ENCODE measurements at regions not wholly inside any gene's neighbourhood (a gene's known extent, or its start where the extent isn't known, plus 50 kb on each side); places are given as distances from the start of the nearest gene placed in this dataset.

DNA sequence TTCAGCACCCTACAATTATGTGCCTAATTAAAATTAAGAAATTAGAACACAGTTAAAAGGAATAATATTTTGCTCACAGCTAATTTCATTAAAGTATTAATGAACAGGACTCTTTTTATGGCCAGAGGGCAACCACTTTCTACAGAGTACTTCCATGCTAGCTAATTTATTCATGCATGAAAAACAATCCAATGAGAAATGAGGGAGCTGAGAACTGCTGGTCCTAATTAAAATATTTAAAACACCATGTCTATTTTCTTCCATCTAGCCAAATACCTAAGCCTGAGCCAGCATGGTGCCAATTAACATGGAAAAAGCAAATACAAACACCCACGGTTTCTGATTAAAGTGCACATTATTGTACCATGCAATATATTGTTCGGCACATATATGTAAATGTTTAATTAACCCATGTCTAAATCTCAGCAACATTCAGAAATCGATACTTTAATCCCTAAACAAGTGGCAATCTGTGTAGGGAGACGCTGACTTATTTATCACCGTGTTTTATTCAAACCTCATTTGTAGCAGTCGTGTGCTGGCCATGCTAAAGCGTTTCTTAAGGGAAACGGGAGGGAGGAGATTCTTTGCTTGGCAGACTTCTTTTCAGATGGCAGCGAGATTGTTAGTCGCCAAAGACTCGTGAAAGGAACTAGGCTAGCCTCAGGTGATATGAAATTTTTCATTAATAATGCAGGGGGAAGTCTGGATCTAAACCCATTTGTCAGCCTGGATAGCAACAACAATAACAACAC lies 193.5 kb downstream of the ANXA2 start:
- Histone ChIP-seq H3K4me3 (ENCODE audit: low read depth, low read length) (no peak overlapping the region), H3K36me3 (ENCODE audit: insufficient read depth, low read length) (no peaks in the 10 kb centered on the region), H2AFZ (ENCODE audit: low read length, unreplicated experiment) (no peak overlapping the region), H3K27ac (ENCODE audit: low read depth, low read length) (no peak overlapping the region), H3K4me1 (ENCODE audit: control insufficient read depth, insufficient read depth, low read length, unreplicated experiment) (no peaks in the 10 kb centered on the region), H3K27me3 (ENCODE audit: insufficient read depth, low read length) (peaks cover 98% of the 10 kb centered on the region), H3K79me2 (ENCODE audit: control insufficient read depth, insufficient read depth, low read length, unreplicated experiment) (no peaks in the 10 kb centered on the region)

GRCh38 chr15:60208709-60209108 lies 189.1 kb downstream of the ANXA2 start:
- Histone ChIP-seq H3K27ac (ENCODE audit: low read depth, low read length) (no peak overlapping the region), H3K27me3 (ENCODE audit: insufficient read depth, low read length) (peaks cover 94% of the 10 kb centered on the region), H2AFZ (ENCODE audit: low read length, unreplicated experiment) (no peak overlapping the region), H3K36me3 (ENCODE audit: insufficient read depth, low read length) (no peaks in the 10 kb centered on the region), H3K4me3 (ENCODE audit: low read depth, low read length) (no peak overlapping the region), H3K79me2 (ENCODE audit: control insufficient read depth, insufficient read depth, low read length, unreplicated experiment) (no peaks in the 10 kb centered on the region), H3K4me1 (ENCODE audit: control insufficient read depth, insufficient read depth, low read length, unreplicated experiment) (no peaks in the 10 kb centered on the region)

GRCh38 chr15:60212536-60212935 lies 185.2 kb downstream of the ANXA2 start:
- Histone ChIP-seq H3K79me2 (ENCODE audit: control insufficient read depth, insufficient read depth, low read length, unreplicated experiment) (no peaks in the 10 kb centered on the region), H3K27ac (ENCODE audit: low read depth, low read length) (no peak overlapping the region), H3K4me3 (ENCODE audit: low read depth, low read length) (no peak overlapping the region), H2AFZ (ENCODE audit: low read length, unreplicated experiment) (no peak overlapping the region), H3K4me1 (ENCODE audit: control insufficient read depth, insufficient read depth, low read length, unreplicated experiment) (no peaks in the 10 kb centered on the region), H3K36me3 (ENCODE audit: insufficient read depth, low read length) (no peaks in the 10 kb centered on the region), H3K27me3 (ENCODE audit: insufficient read depth, low read length) (peaks cover 88% of the 10 kb centered on the region)

DNA sequence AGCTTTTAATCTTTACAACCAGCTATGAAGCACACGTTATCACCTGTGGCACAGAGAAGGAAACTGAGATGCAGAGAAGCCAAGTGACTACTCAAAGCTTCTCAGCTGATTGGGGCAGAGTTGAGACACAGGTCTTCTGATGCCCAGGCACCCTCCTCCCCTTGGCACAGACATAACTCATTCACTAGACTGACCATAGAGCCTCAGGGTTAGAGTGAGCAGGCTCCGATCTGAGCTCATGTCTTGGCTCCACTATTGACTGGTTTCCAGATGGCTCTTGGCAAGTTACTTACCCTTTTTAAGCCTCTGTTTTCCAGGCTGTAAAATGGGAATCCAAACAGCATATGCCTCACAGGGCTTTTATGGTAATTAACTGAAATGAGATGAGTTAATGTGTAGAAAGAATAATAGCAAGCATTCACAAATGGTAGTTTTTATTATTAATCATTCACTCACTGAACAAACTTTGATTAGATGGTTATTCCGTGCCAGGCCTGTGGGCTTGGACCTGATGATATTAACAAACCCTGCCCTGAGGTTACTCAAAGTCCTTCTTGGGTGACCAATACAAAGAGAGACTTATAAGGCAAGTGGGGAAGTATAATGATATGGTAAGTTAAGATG lies 184.3 kb downstream of the ANXA2 start:
- Histone ChIP-seq H3K36me3 (ENCODE audit: insufficient read depth, low read length) (no peaks in the 10 kb centered on the region), H2AFZ (ENCODE audit: low read length, unreplicated experiment) (no peak overlapping the region), H3K4me1 (ENCODE audit: control insufficient read depth, insufficient read depth, low read length, unreplicated experiment) (no peaks in the 10 kb centered on the region), H3K79me2 (ENCODE audit: control insufficient read depth, insufficient read depth, low read length, unreplicated experiment) (no peaks in the 10 kb centered on the region), H3K4me3 (ENCODE audit: low read depth, low read length) (no peak overlapping the region), H3K27me3 (ENCODE audit: insufficient read depth, low read length) (peaks cover 88% of the 10 kb centered on the region), H3K27ac (ENCODE audit: low read depth, low read length) (no peak overlapping the region)

- Histone ChIP-seq H3K4me1 (ENCODE audit: control insufficient read depth, insufficient read depth, low read length, unreplicated experiment) (no peaks in the 10 kb centered on the region), H3K27ac (ENCODE audit: low read depth, low read length) (no peak overlapping the region), H2AFZ (ENCODE audit: low read length, unreplicated experiment) (no peak overlapping the region), H3K36me3 (ENCODE audit: insufficient read depth, low read length) (no peaks in the 10 kb centered on the region), H3K27me3 (ENCODE audit: insufficient read depth, low read length) (peaks cover 88% of the 10 kb centered on the region), H3K79me2 (ENCODE audit: control insufficient read depth, insufficient read depth, low read length, unreplicated experiment) (no peaks in the 10 kb centered on the region), H3K4me3 (ENCODE audit: low read depth, low read length) (no peak overlapping the region)
These were observed 183.6 kb downstream of the ANXA2 start for GRCh38 chr15:60214201-60214600.

- Histone ChIP-seq H3K27me3 (ENCODE audit: insufficient read depth, low read length) (peaks cover 87% of the 10 kb centered on the region), H3K27ac (ENCODE audit: low read depth, low read length) (no peak overlapping the region), H3K79me2 (ENCODE audit: control insufficient read depth, insufficient read depth, low read length, unreplicated experiment) (no peaks in the 10 kb centered on the region), H3K36me3 (ENCODE audit: insufficient read depth, low read length) (no peaks in the 10 kb centered on the region), H2AFZ (ENCODE audit: low read length, unreplicated experiment) (no peak overlapping the region), H3K4me1 (ENCODE audit: control insufficient read depth, insufficient read depth, low read length, unreplicated experiment) (no peaks in the 10 kb centered on the region), H3K4me3 (ENCODE audit: low read depth, low read length) (no peak overlapping the region)
These were observed 182.4 kb downstream of the ANXA2 start for GRCh38 chr15:60215225-60215963.

- H3K27ac ChIP-seq (ENCODE audit: low read depth, low read length) = no peak overlapping the region
- H3K4me3 ChIP-seq (ENCODE audit: low read depth, low read length) = no peak overlapping the region
- H3K79me2 ChIP-seq (ENCODE audit: control insufficient read depth, insufficient read depth, low read length, unreplicated experiment) = no peaks in the 10 kb centered on the region
- no peak overlapping the region for H2AFZ ChIP-seq (ENCODE audit: low read length, unreplicated experiment)
- no peaks in the 10 kb centered on the region for H3K36me3 ChIP-seq (ENCODE audit: insufficient read depth, low read length)
- H3K4me1 ChIP-seq (ENCODE audit: control insufficient read depth, insufficient read depth, low read length, unreplicated experiment) = no peaks in the 10 kb centered on the region
- peaks cover 83% of the 10 kb centered on the region for H3K27me3 ChIP-seq (ENCODE audit: insufficient read depth, low read length)
These were observed 180.6 kb downstream of the ANXA2 start for GRCh38 chr15:60217161-60217560.

GRCh38 chr15:60218256-60218655 lies 179.5 kb downstream of the ANXA2 start:
- H3K27ac ChIP-seq (ENCODE audit: low read depth, low read length) = no peak overlapping the region
- no peaks in the 10 kb centered on the region for H3K36me3 ChIP-seq (ENCODE audit: insufficient read depth, low read length)
- peaks cover 86% of the 10 kb centered on the region for H3K27me3 ChIP-seq (ENCODE audit: insufficient read depth, low read length)
- H2AFZ ChIP-seq (ENCODE audit: low read length, unreplicated experiment) = no peak overlapping the region
- H3K4me3 ChIP-seq (ENCODE audit: low read depth, low read length) = no peak overlapping the region
- no peaks in the 10 kb centered on the region for H3K4me1 ChIP-seq (ENCODE audit: control insufficient read depth, insufficient read depth, low read length, unreplicated experiment)
- H3K79me2 ChIP-seq (ENCODE audit: control insufficient read depth, insufficient read depth, low read length, unreplicated experiment) = no peaks in the 10 kb centered on the region

- no peak overlapping the region for H3K27ac ChIP-seq (ENCODE audit: low read depth, low read length)
- no peak overlapping the region for H3K4me3 ChIP-seq (ENCODE audit: low read depth, low read length)
- no peaks in the 10 kb centered on the region for H3K79me2 ChIP-seq (ENCODE audit: control insufficient read depth, insufficient read depth, low read length, unreplicated experiment)
- H2AFZ ChIP-seq (ENCODE audit: low read length, unreplicated experiment) = no peak overlapping the region
- H3K27me3 ChIP-seq (ENCODE audit: insufficient read depth, low read length) = peaks cover 88% of the 10 kb centered on the region
- H3K36me3 ChIP-seq (ENCODE audit: insufficient read depth, low read length) = no peaks in the 10 kb centered on the region
- no peaks in the 10 kb centered on the region for H3K4me1 ChIP-seq (ENCODE audit: control insufficient read depth, insufficient read depth, low read length, unreplicated experiment)
These were observed 177.9 kb downstream of the ANXA2 start for GRCh38 chr15:60219866-60220265.

- no peaks in the 10 kb centered on the region for H3K36me3 ChIP-seq (ENCODE audit: insufficient read depth, low read length)
- peaks cover 91% of the 10 kb centered on the region for H3K27me3 ChIP-seq (ENCODE audit: insufficient read depth, low read length)
- H3K27ac ChIP-seq (ENCODE audit: low read depth, low read length) = no peak overlapping the region
These were observed 176.4 kb downstream of the ANXA2 start for GRCh38 chr15:60221356-60221755.

More at GRCh38 chr15:60221356-60221755, 176.4 kb downstream of the ANXA2 start:
- Histone ChIP-seq H3K4me1 (ENCODE audit: control insufficient read depth, insufficient read depth, low read length, unreplicated experiment) (no peaks in the 10 kb centered on the region), H3K79me2 (ENCODE audit: control insufficient read depth, insufficient read depth, low read length, unreplicated experiment) (no peaks in the 10 kb centered on the region), H3K4me3 (ENCODE audit: low read depth, low read length) (no peak overlapping the region), H2AFZ (ENCODE audit: low read length, unreplicated experiment) (no peak overlapping the region)
